Progenitor cell of endocrine pancreas (in vitro differentiated cells): ENCODE measurements at regions not wholly inside any gene's neighbourhood (a gene's known extent, or its start where the extent isn't known, plus 50 kb on each side); places are given as distances from the start of the nearest gene placed in this dataset.

Experiments used
- DNase-seq: peaks from one replicate; pipeline ENCODE4 v3.0.0; 2021; ENCODE audit warnings: low spot score; ENCODE audit not compliant: unreplicated experiment
- H3K27ac Mint-ChIP-seq: 2 replicates; pipeline ENCODE4 v1.8.0; 2021; ENCODE audit warnings: mild to moderate bottlenecking, moderate library complexity, mixed read lengths
- H3K27me3 Mint-ChIP-seq: 2 replicates; pipeline ENCODE4 v1.8.0; 2021; ENCODE audit warnings: mixed read lengths
- H3K36me3 Mint-ChIP-seq: 2 replicates; pipeline ENCODE4 v1.8.0; 2022; ENCODE audit warnings: mixed read lengths; ENCODE audit not compliant: insufficient read depth
- H3K4me1 Mint-ChIP-seq: 2 replicates; pipeline ENCODE4 v1.8.0; 2021; ENCODE audit warnings: low read depth, mixed read lengths
- H3K4me3 Mint-ChIP-seq: 2 replicates; pipeline ENCODE4 v1.8.0; 2021; ENCODE audit warnings: low read depth, mild to moderate bottlenecking, moderate library complexity, mixed read lengths
- H3K9me3 Mint-ChIP-seq: 2 replicates; pipeline ENCODE4 v1.8.0; 2021; ENCODE audit warnings: low read depth, mixed read lengths
- CTCF ChIP-seq: fragments of 200-600 bp; sonication (generic); IDR thresholded peaks from one replicate; pipeline ENCODE4 v1.5.0; 2021; ENCODE audit warnings: antibody characterized with exemption, mild to moderate bottlenecking; ENCODE audit not compliant: unreplicated experiment

- no peak for TF ChIP-seq CTCF
- Mint-ChIP-seq H3K9me3 (no peaks in the 10 kb centered on the region), H3K4me1 (no peaks in the 10 kb centered on the region), H3K27me3 (no peaks in the 10 kb centered on the region), H3K36me3 (no peaks in the 10 kb centered on the region), H3K4me3 (no peak overlapping the region), H3K27ac (no peak overlapping the region)
- DNase-seq = no peak
Observed at GRCh38 chr6:122124908-122125307, 274.5 kb upstream of the HSF2 start.

- Mint-ChIP-seq H3K4me3 (no peak overlapping the region), H3K9me3 (no peaks in the 10 kb centered on the region), H3K27me3 (no peaks in the 10 kb centered on the region), H3K27ac (no peak overlapping the region), H3K36me3 (no peaks in the 10 kb centered on the region), H3K4me1 (no peaks in the 10 kb centered on the region)
- TF ChIP-seq CTCF = no peak
- no peak for DNase-seq
Observed at GRCh38 chr6:122126894-122127293, 272.6 kb upstream of the HSF2 start.

GRCh38 chr6:122128445-122128844 is 271.0 kb upstream of the HSF2 start:
- Mint-ChIP-seq H3K4me3 (no peak overlapping the region), H3K27me3 (no peaks in the 10 kb centered on the region), H3K36me3 (no peaks in the 10 kb centered on the region), H3K4me1 (no peaks in the 10 kb centered on the region), H3K9me3 (no peaks in the 10 kb centered on the region), H3K27ac (no peak overlapping the region)
- no peak for DNase-seq
- TF ChIP-seq CTCF = no peak

- no peaks in the 10 kb centered on the region for H3K36me3 Mint-ChIP-seq
- H3K27me3 Mint-ChIP-seq = no peaks in the 10 kb centered on the region
- H3K4me1 Mint-ChIP-seq = no peaks in the 10 kb centered on the region
- no peak overlapping the region for H3K27ac Mint-ChIP-seq
- DNase-seq = no peak
- TF ChIP-seq CTCF = no peak
- H3K9me3 Mint-ChIP-seq = no peaks in the 10 kb centered on the region
- no peak overlapping the region for H3K4me3 Mint-ChIP-seq
Observed at GRCh38 chr6:122129313-122130025, 270.0 kb upstream of the HSF2 start.

GRCh38 chr6:122130026-122130348 is 269.5 kb upstream of the HSF2 start:
- Mint-ChIP-seq H3K36me3 (no peaks in the 10 kb centered on the region), H3K27ac (no peak overlapping the region), H3K9me3 (no peaks in the 10 kb centered on the region), H3K27me3 (no peaks in the 10 kb centered on the region), H3K4me1 (no peaks in the 10 kb centered on the region), H3K4me3 (no peak overlapping the region)
- no peak for TF ChIP-seq CTCF
- no peak for DNase-seq
